ENCODE measurements at regions not wholly inside any gene's neighbourhood (a gene's known extent, or its start where the extent isn't known, plus 50 kb on each side); places are given as distances from the start of the nearest gene placed in this dataset.

GRCh38 chr7:124542476-124542875 lies 223.1 kb downstream of the GPR37 start:
- in situ Hi-C loops (cut with HindIII; ENCODE audit: low pct_ligation_motif_present, low pct_unique_long_range_greater_than_20kb, low sequenced_read_pairs): no loop called here
- no peak for DNase-seq

GRCh38 chr7:124536156-124536762 lies 229.3 kb downstream of the GPR37 start:
- no peak for DNase-seq
- in situ Hi-C loops (cut with HindIII; ENCODE audit: low pct_ligation_motif_present, low pct_unique_long_range_greater_than_20kb, low sequenced_read_pairs): no loop called here

- in situ Hi-C loops (cut with HindIII; ENCODE audit: low pct_ligation_motif_present, low pct_unique_long_range_greater_than_20kb, low sequenced_read_pairs): no loop called here
- DNase-seq: no peak
These were observed 233.4 kb downstream of the GPR37 start for GRCh38 chr7:124532166-124532565.

GRCh38 chr7:124516911-124517310 lies 248.7 kb downstream of the GPR37 start:
- in situ Hi-C loops (cut with HindIII; ENCODE audit: low pct_ligation_motif_present, low pct_unique_long_range_greater_than_20kb, low sequenced_read_pairs): no loop called here

GRCh38 chr7:124515106-124515830 lies 250.3 kb downstream of the GPR37 start:
- in situ Hi-C loops (cut with HindIII; ENCODE audit: low pct_ligation_motif_present, low pct_unique_long_range_greater_than_20kb, low sequenced_read_pairs): no loop called here
- DNase-seq: no peak

More at GRCh38 chr7:124516911-124517310, 248.7 kb downstream of the GPR37 start:
- no peak for DNase-seq

- DNase-seq: no peak
- in situ Hi-C loops (cut with HindIII; ENCODE audit: low pct_ligation_motif_present, low pct_unique_long_range_greater_than_20kb, low sequenced_read_pairs): no loop called here
These were observed 251.1 kb downstream of the GPR37 start for GRCh38 chr7:124514471-124514870.

GRCh38 chr7:124497176-124497575 lies 268.4 kb downstream of the GPR37 start:
- DNase-seq: no peak
- in situ Hi-C loops (cut with HindIII; ENCODE audit: low pct_ligation_motif_present, low pct_unique_long_range_greater_than_20kb, low sequenced_read_pairs): no loop called here

- in situ Hi-C loops (cut with HindIII; ENCODE audit: low pct_ligation_motif_present, low pct_unique_long_range_greater_than_20kb, low sequenced_read_pairs): no loop called here
- DNase-seq: no peak
These were observed 275.7 kb downstream of the GPR37 start for GRCh38 chr7:124489925-124490324.

- in situ Hi-C loops (cut with HindIII; ENCODE audit: low pct_ligation_motif_present, low pct_unique_long_range_greater_than_20kb, low sequenced_read_pairs): no loop called here
- no peak for DNase-seq
These were observed 276.3 kb downstream of the GPR37 start for GRCh38 chr7:124489082-124489819.

- DNase-seq: no peak
- in situ Hi-C loops (cut with HindIII; ENCODE audit: low pct_ligation_motif_present, low pct_unique_long_range_greater_than_20kb, low sequenced_read_pairs): no loop called here
These were observed 283.4 kb downstream of the GPR37 start for GRCh38 chr7:124482229-124482628.

GRCh38 chr7:124480821-124481290 lies 284.7 kb downstream of the GPR37 start:
- in situ Hi-C loops (cut with HindIII; ENCODE audit: low pct_ligation_motif_present, low pct_unique_long_range_greater_than_20kb, low sequenced_read_pairs): no loop called here
- no peak for DNase-seq

- in situ Hi-C loops (cut with HindIII; ENCODE audit: low pct_ligation_motif_present, low pct_unique_long_range_greater_than_20kb, low sequenced_read_pairs): no loop called here
- no peak for DNase-seq
These were observed 285.4 kb downstream of the GPR37 start for GRCh38 chr7:124480036-124480820.

- in situ Hi-C loops (cut with HindIII; ENCODE audit: low pct_ligation_motif_present, low pct_unique_long_range_greater_than_20kb, low sequenced_read_pairs): no loop called here
- DNase-seq: no peak
These were observed 303.3 kb downstream of the GPR37 start for GRCh38 chr7:124462249-124462648.

- no peak for DNase-seq
- in situ Hi-C loops (cut with HindIII; ENCODE audit: low pct_ligation_motif_present, low pct_unique_long_range_greater_than_20kb, low sequenced_read_pairs): no loop called here
These were observed 305.0 kb downstream of the GPR37 start for GRCh38 chr7:124460555-124460954.

GRCh38 chr7:124460056-124460450 lies 305.5 kb downstream of the GPR37 start:
- in situ Hi-C loops (cut with HindIII; ENCODE audit: low pct_ligation_motif_present, low pct_unique_long_range_greater_than_20kb, low sequenced_read_pairs): no loop called here
- no peak for DNase-seq

GRCh38 chr7:124459101-124460055 lies 306.2 kb downstream of the GPR37 start:
- in situ Hi-C loops (cut with HindIII; ENCODE audit: low pct_ligation_motif_present, low pct_unique_long_range_greater_than_20kb, low sequenced_read_pairs): no loop called here
- DNase-seq: peak; percentile 91

GRCh38 chr7:124457841-124458240 lies 307.8 kb downstream of the GPR37 start:
- in situ Hi-C loops (cut with HindIII; ENCODE audit: low pct_ligation_motif_present, low pct_unique_long_range_greater_than_20kb, low sequenced_read_pairs): no loop called here
- peak; percentile 40 for DNase-seq

GRCh38 chr7:124456286-124456685 lies 309.3 kb downstream of the GPR37 start:
- in situ Hi-C loops (cut with HindIII; ENCODE audit: low pct_ligation_motif_present, low pct_unique_long_range_greater_than_20kb, low sequenced_read_pairs): no loop called here
- no peak for DNase-seq

Measured in ACHN (cell line).